Fibroblast of skin of left quadriceps (primary cell): ENCODE measurements at regions not wholly inside any gene's neighbourhood (a gene's known extent, or its start where the extent isn't known, plus 50 kb on each side); places are given as distances from the start of the nearest gene placed in this dataset.
A peak's percentile ranks its signal among the peaks of the same experiment; 100 is the strongest.

Source experiments
- DNase-seq, 2 experiments: peaks; one replicate each; pipeline ENCODE4 v3.0.0-alpha.2; 2013; ENCODE audit warnings: low read depth in 2 of 2

GRCh38 chr1:101316799-101317198 lies 80.0 kb downstream of the S1PR1 start:
- no peak for DNase-seq

DNA sequence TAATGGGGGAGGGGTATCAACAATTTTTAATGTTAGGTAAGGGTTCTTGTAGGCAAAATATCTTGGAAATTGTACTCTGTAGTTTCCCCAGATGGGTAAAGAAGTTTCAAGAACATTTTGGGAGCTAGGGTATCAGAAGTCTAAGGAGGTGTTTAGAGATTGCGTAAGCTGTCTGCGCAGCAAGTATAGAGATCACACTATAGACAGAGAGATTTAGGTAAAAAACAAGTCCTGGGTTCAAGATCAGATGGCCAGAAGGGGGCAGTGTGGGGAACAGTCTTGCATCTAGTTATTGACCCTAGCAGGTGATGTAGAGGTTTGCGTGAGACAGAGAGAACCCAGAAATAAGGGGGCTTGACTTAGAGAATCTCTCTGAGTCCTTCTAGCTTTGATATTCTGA lies 80.8 kb downstream of the S1PR1 start:
- no peak for DNase-seq

- no peak for DNase-seq
Observed at GRCh38 chr1:101323535-101323934, 86.7 kb downstream of the S1PR1 start.

DNA sequence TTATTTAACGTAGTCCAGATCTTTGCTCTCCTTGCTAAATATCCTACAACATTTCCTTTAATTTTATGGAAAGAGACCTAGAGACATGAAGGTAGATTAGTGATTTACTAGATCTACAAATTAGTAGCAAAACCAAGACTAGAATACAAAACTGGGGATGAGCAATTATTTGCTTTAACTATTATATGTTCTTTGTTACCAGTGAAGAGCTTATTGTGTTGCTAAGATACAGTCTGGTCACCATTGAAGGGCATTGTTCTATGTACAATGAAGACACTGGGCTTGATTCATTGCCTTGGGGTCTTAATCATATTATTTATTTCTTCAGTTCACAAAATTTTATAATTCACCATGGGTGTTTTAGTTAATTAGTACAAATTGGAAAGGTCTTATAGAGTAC lies 88.3 kb downstream of the S1PR1 start:
- DNase-seq, result no peak

GRCh38 chr1:101330427-101331130 lies 93.8 kb downstream of the S1PR1 start:
- DNase-seq, result no peak

GRCh38 chr1:101331794-101332193 lies 95.0 kb downstream of the S1PR1 start:
- no peak for DNase-seq

DNA sequence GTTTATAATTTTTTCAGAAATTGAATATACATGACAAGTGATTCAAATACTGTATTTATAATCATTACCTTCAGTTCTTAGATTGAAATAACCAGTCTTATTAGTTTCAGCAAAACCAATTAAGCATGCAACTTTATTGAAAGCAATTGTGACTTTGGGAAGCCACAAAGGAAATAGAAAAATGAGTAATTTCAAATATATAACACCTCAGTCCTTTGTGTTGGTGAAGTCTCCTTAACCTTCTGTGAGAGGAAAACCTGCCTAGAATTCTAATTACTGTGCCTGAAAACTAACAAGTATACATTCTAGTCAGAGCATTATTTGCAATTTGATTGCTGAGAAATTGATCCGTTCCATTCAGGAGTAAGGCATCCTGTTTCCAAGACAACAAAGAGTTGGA lies 95.8 kb downstream of the S1PR1 start:
- no peak for DNase-seq

DNA sequence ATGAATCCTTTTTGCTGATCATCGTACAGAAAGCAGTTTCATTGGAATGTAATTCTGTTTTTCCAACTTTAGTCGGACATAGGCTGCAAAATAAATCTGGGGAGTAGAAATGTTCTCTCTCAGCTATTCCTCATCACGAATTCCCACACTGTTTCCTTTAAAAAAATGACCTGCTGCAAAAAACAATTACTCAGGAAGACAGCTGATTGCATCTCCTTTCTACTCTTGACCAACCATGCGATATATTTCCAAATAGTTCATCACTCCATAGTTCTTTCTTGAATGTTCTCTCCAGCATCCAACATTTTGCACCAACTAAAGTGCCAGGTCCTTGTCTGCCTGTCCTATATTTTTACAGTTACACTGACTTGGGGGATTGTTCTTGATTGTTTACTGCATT lies 96.4 kb downstream of the S1PR1 start:
- no peak for DNase-seq

GRCh38 chr1:101337968-101338367 lies 101.1 kb downstream of the S1PR1 start:
- DNase-seq, result no peak

DNA sequence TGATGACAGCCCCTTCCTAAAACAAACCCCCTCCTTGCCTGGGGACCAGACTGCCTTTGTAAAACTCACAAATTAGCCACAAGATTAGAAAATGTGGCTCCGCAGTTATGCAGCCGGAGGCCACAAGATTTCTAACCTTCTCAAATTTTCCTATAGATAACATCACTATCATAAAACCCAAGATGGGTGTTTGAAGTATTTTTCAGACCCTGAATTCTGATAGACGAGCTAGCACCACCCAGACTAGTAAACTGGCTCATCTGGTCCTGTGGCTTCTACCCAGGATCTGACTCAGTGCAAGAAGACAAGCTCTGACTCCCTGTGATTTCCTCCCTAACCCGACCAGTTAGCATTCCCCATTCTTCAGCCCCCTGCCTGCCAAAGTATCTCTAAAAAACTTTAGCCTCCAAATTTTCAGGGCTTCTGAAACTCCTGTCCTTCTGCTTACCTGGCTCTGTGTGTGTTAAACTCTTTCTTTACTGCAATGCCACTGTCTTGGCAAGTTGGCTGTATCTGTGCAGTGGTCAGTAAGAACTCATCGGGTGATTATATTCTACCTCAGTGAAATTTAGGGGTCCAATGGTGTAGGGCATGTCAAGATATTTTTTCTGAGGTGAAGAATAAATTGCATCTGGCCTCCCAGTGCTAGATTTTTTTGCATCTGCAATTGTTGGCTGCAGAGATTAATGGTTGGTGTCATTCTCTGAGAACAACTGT lies 102.1 kb downstream of the S1PR1 start:
- no peak for DNase-seq

- DNase-seq, result no peak
Observed at GRCh38 chr1:101344745-101345144, 107.9 kb downstream of the S1PR1 start.

DNA sequence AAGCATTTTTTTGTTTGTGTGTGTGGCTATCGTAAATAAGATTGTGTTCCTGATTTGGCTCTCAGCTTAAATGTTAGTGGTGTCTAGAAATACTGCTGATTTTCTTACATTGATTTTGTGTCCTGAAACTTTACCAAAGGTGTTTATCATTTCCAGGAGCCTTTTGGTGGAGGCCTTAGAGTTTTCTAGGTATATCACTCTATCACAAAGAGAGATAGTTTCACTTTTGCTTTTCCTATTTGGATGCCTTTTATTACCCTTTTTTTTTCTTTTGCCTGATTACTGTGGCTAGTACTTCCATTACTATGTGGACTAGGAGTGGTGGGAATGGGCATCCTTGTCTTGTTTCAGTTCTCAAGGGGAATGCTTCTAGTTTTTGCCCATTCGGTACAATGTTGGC lies 109.6 kb downstream of the S1PR1 start:
- no peak for DNase-seq

DNA sequence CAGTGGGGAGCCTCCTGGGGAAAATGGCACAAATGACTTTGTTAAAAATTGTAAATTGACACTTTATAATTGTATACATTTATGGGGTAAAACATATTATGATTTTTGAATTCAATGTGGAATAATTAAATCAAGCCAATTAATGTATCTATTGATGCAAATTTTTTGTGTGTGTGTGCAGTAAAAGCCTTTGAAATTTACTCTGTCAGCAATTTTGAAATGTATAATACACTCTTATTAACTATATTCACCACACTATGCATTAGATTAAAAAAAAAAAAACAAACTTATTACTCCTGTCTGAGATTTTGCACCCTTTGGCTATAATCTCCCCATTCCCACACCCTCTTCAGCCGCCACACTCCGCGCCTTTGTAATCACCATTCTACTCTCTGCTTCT lies 119.2 kb downstream of the S1PR1 start:
- no peak for DNase-seq

DNA sequence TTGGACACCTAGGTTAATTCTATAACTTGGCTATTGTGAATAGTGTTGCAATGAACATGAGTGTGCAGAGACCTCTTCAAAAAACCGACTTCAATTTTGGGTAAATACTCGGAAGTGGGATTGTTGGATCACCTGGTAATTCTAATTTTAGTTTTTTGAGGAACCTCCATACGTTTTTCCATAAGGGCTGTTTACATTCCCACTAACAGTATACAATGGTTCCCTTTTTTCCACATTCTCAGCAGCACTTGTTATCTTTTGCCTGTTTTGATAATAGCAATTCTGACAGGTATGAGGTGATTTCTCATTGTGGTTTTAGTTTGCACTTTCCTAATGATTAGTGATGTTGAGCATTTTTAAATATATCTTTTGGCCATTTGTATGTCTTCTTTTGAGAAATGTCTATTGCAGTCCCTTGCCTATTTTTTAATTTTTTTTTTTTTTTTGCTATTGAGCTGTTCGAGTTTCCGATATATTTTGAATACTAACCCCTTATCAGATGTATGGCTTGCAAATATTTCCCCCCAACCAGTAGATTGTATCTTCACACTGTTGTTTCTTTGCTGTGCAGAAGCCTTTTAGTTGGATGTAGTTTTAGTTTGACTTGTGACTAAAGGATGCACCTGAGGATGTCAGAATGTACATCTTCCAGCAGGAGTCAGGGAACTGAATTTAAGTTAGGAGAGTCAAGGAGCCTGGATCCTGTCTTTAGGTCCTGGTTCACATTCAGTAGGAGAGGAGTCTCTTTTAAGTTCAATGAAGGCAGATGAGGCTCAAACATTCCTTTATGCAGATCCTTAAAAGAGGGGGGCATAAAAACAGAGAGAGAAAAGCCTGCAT lies 120.0 kb downstream of the S1PR1 start:
- DNase-seq, result no peak

GRCh38 chr1:101357444-101357986 lies 120.7 kb downstream of the S1PR1 start:
- peak; percentile 50 to 56 for DNase-seq

DNA sequence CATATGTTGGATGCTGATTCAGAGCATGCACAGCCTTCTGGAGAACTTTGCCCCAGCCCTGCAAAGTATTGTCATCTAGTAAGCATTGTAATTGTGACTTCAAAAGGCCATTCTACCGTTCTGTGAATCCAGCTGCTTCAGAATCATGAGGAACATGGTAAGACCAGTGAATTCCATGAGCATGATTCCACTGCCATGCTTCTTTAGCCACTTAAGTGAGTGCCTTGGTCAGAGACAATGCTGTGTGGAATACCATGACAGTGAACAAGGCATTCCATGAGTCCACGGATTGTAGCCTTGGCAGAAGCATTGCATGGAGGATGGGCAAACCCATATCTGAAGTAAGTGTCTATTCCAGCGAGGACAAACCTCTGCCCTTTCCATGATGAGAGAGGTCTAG lies 123.7 kb downstream of the S1PR1 start:
- DNase-seq, result no peak

- DNase-seq, result no peak
Observed at GRCh38 chr1:101363891-101364318, 127.1 kb downstream of the S1PR1 start.

DNA sequence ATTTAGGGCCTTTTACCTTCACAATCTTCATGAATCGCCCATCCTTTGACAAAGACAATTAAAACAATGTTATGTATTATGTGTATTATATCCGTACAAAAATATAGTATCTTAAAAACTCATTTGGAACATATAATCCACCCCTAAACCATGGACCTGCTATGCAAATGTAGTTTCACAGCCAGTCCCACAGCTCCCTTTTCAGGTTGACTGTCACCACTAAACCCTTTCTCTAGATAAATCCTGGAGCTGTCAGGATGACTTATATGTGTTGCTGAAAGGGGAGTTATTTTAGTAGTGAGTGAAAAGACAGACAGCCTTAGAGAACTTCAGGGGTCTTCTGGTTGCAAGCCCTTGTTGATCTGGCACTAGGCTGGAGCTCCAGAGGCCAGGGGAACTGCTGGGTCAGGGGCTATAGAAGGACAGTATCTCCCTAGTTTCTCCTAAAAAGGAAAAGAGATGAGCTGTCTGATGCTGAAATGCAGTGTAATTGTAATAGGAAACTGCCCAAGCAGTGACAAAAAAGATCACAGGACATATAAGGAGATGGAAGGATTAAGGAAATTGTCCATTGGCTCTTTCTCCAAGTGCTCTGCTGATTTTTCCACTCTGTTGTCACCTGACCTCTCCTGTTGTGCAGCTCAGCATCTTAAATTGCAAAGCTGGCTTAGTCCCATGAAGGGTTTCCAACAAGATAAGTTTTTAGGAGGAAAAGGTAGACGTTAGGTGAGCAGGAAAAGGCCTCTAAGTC lies 127.7 kb downstream of the S1PR1 start:
- no peak for DNase-seq

DNA sequence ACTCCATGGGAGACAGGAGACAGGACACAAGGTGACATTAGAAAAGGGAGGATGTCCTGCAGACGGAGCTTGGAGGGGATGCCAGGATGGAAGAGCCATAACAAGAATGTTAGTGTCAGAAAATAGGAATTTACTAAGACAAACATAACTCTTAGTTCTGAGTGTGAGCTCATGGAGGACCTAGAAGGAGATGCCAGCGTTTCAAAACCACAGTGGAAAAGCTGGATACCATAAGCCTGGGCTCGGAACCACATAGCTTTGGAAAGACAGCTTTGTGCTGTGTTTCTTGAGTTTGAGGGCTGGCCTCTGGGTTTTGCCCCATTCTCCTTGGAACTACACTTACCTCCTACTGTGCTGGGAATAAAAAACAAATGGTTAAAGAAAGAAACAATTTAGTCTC lies 128.4 kb downstream of the S1PR1 start:
- peak in 1 of 2 experiments; percentile 3 for DNase-seq

DNA sequence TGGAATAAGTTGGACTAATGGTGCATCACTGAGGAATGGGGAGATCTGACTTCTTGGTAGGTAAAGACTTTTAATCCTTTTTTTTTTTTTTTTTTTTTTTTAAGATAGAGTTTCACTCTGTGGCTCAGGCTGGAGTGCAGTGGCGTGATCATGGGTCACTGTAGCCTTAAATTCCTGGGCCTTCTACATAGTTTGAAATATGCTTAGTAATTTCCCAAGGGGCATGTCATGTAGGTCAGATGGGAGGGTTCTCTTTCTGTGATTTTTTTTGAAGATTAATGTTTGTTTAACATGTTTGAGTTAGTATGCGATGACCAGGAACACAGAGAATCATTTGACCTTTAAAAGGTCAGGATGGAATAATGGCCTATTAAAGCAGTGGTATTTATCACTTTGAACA lies 129.1 kb downstream of the S1PR1 start:
- no peak for DNase-seq

DNA sequence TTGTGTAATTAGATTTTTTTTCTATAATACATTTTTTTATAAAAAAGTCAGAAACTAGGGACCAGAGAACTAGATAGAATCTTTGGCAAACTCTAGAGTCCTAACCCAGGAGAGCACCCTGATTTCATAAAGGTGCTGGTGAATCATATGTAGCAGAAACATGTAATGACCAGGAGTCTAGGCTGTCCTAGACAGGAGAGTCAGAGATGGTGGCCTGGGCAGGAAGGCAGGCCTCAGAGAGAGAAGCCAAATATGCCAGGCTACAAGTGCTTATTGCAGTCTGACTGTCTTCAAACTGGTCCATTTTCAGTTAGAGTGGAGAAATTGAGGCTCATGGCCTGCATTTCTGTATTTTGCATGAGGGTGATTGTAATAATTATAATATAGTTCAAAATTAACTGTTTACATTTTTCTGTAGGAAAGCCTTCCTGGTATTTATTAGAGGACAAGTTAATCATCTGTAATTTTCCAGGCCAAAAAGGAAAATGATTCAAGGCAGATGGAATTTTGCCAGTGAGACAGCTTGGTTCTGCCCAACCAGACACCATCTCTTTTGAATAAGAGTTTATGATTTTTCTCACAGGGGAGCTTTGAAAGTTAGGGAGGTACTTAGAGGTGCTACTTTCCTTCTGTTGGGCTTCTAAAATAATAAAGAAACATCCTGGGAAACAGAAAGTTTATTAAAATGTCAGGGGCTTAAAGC lies 129.8 kb downstream of the S1PR1 start:
- DNase-seq, result peak; percentile 17 to 31
